ENCODE measurements at regions not wholly inside any gene's neighbourhood (a gene's known extent, or its start where the extent isn't known, plus 50 kb on each side); places are given as distances from the start of the nearest gene placed in this dataset.

- Histone ChIP-seq H3K4me3 (no peak overlapping the region), H3K4me1 (replicated peaks in 1 of 2) (no peaks in the 10 kb centered on the region), H3K9me3 (replicated peaks in 1 of 3) (no peaks in the 10 kb centered on the region), H3K36me3 (replicated peaks in 1 of 2) (no peaks in the 10 kb centered on the region), H3K27me3 (no peaks in the 10 kb centered on the region), H3K27ac (no peak overlapping the region)
- DNase-seq = no peak
- intact Hi-C loops (cut with DNase I) = no loop called here
- TF ChIP-seq POLR2A (IDR thresholded peaks at IDR 0.05) = no peak
- TF ChIP-seq CTCF (IDR thresholded peaks at IDR 0.05) = no peak
- 78 to 86% (median 82%) methylated on average over 1 to 2 of the region's 2 CpGs for WGBS, 4 donors
Measured at GRCh38 chr15:58260725-58261267, 122.6 kb downstream of the AQP9 start.

GRCh38 chr15:58261368-58261767 lies 123.2 kb downstream of the AQP9 start:
- DNase-seq = no peak
- H3K27ac ChIP-seq = no peak overlapping the region
- intact Hi-C loops (cut with DNase I) = no loop called here
- no peak overlapping the region for H3K4me3 ChIP-seq
- WGBS, 4 donors = 78 to 94% (median 89%) methylated on average over 5 of the region's 5 CpGs
- H3K4me1 ChIP-seq (replicated peaks in 1 of 2) = no peaks in the 10 kb centered on the region
- TF ChIP-seq CTCF (IDR thresholded peaks at IDR 0.05) (no peak), POLR2A (IDR thresholded peaks at IDR 0.05) (no peak)
- H3K27me3 ChIP-seq = no peaks in the 10 kb centered on the region
- no peaks in the 10 kb centered on the region for H3K9me3 ChIP-seq (replicated peaks in 1 of 3)
- no peaks in the 10 kb centered on the region for H3K36me3 ChIP-seq (replicated peaks in 1 of 2)

GRCh38 chr15:58264053-58264971 lies 126.1 kb downstream of the AQP9 start:
- TF ChIP-seq CTCF (IDR thresholded peaks at IDR 0.05) = no peak
- no peak for TF ChIP-seq POLR2A (IDR thresholded peaks at IDR 0.05)
- Histone ChIP-seq H3K4me3 (no peak overlapping the region), H3K27me3 (no peaks in the 10 kb centered on the region), H3K36me3 (replicated peaks in 1 of 2) (no peaks in the 10 kb centered on the region), H3K4me1 (replicated peaks in 1 of 2) (no peaks in the 10 kb centered on the region), H3K9me3 (replicated peaks in 1 of 3) (no peaks in the 10 kb centered on the region), H3K27ac (no peak overlapping the region)
- WGBS, 4 donors = 77 to 81% (median 80%) methylated on average over 4 of the region's 4 CpGs
- intact Hi-C loops (cut with DNase I) = no loop called here
- no peak for DNase-seq

GRCh38 chr15:58267051-58267450 lies 128.9 kb downstream of the AQP9 start:
- DNase-seq = no peak
- intact Hi-C loops (cut with DNase I) = no loop called here
- Histone ChIP-seq H3K4me1 (replicated peaks in 1 of 2) (no peaks in the 10 kb centered on the region), H3K27me3 (no peaks in the 10 kb centered on the region), H3K9me3 (replicated peaks in 1 of 3) (peaks cover 0 to 8% (median 0%) of the 10 kb centered on the region in 3 donors), H3K4me3 (no peak overlapping the region), H3K36me3 (replicated peaks in 1 of 2) (no peaks in the 10 kb centered on the region), H3K27ac (no peak overlapping the region)
- WGBS, 4 donors = 78 to 91% (median 80%) methylated on average over 1 of the region's 1 CpG
- no peak for TF ChIP-seq POLR2A (IDR thresholded peaks at IDR 0.05)
- TF ChIP-seq CTCF (IDR thresholded peaks at IDR 0.05) = no peak
